ENCODE measurements at regions not wholly inside any gene's neighbourhood (a gene's known extent, or its start where the extent isn't known, plus 50 kb on each side); places are given as distances from the start of the nearest gene placed in this dataset.

- TF ChIP-seq CTCF (IDR thresholded peaks at IDR 0.05 in 8 of 11, conservative IDR thresholded peaks at IDR 0.05 in 3 of 11) (no peak), POLR2A (IDR thresholded peaks at IDR 0.05) (no peak), POLR2AphosphoS5 (IDR thresholded peaks at IDR 0.05) (no peak)
These were observed 127.4 kb downstream of the ZNF365 start for GRCh38 chr10:62501547-62501946.

Measured in spleen (tissue), 7 donors.